NT2/D1 (cell line): ENCODE measurements at regions not wholly inside any gene's neighbourhood (a gene's known extent, or its start where the extent isn't known, plus 50 kb on each side); places are given as distances from the start of the nearest gene placed in this dataset.
"Not testable (repeated sequence)": the region's sequence is repeated elsewhere in the genome, so short reads cannot be mapped to it uniquely, and the experiment has no call there.

Experiments used
- DNase-seq: peaks from one replicate; pipeline ENCODE4 v3.0.0-alpha.2; 2011; ENCODE audit warnings: low read depth, low spot score
- H3K27me3 ChIP-seq: 2 replicates; pipeline ENCODE4 v1.6.0; 2011; ENCODE audit warnings: mild to moderate bottlenecking; ENCODE audit not compliant: insufficient read length, insufficient read depth
- H3K36me3 ChIP-seq: 2 replicates; pipeline ENCODE4 v1.6.1; 2011; ENCODE audit warnings: mild to moderate bottlenecking, low read length, mixed read lengths; ENCODE audit not compliant: insufficient read depth, insufficient read length
- H3K4me1 ChIP-seq: 2 replicates; pipeline ENCODE4 v1.5.1; 2011; ENCODE audit not compliant: insufficient read depth, insufficient read length
- H3K4me3 ChIP-seq: 2 replicates; pipeline ENCODE4 v1.5.1; 2011; ENCODE audit warnings: low read depth; ENCODE audit not compliant: insufficient read length
- H3K9ac ChIP-seq: 2 replicates; pipeline ENCODE4 v1.6.0; 2011; ENCODE audit warnings: low read depth; ENCODE audit not compliant: insufficient read length
- H3K9me3 ChIP-seq: 2 replicates; pipeline ENCODE4 v1.5.1; 2011; ENCODE audit warnings: mild to moderate bottlenecking, low read length; ENCODE audit not compliant: insufficient read depth
- SUZ12 ChIP-seq: IDR thresholded peaks from 2 replicates; pipeline ENCODE4 v1.6.1; 2011; ENCODE audit not compliant: insufficient read length, insufficient read depth; ENCODE audit errors: extremely low read depth
- YY1 ChIP-seq: IDR thresholded peaks from 2 replicates; pipeline ENCODE4 v1.6.1; 2011; ENCODE audit not compliant: insufficient read length, insufficient read depth
- ZNF274 ChIP-seq: IDR thresholded peaks from 2 replicates; pipeline ENCODE4 v1.6.1; 2011; ENCODE audit warnings: mild to moderate bottlenecking, low read depth, low read length

DNA sequence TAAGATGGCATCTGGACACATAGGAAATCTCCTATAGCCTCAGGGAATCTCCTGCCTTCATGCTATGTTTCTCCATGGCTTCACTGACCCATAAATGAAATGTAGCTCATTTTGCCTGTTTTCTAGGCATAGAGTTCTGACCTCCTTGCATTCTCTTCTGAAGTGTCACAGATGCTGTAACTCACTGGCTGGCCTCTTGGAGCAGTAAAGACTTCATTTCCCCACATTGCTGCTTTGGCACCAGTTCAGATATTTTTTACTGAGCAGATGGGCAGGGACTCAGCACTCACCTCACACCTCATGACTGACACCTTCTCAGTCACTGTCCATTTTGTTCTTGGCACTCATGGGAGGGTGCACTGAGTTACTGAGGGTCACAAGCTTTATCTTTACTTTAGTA lies 286.7 kb upstream of the TGFBR2 start:
- Histone ChIP-seq H3K9me3 (0 out of 2 replicates have a peak, but pooled peaks cover 6% of the 10 kb centered on the region), H3K4me1 (no peaks in the 10 kb centered on the region), H3K36me3 (no peaks in the 10 kb centered on the region), H3K27me3 (no peaks in the 10 kb centered on the region), H3K4me3 (no peak overlapping the region), H3K9ac (no peak overlapping the region)
- no peak for TF ChIP-seq YY1
- no peak for TF ChIP-seq SUZ12
- no peak for TF ChIP-seq ZNF274
- DNase-seq, result peak; percentile 13

- no peak for DNase-seq
- 0 out of 2 replicates have a peak, but pooled peaks cover 6% of the 10 kb centered on the region for H3K9me3 ChIP-seq
- no peaks in the 10 kb centered on the region for H3K36me3 ChIP-seq
- TF ChIP-seq YY1, result no peak
- TF ChIP-seq ZNF274, result no peak
- no peak for TF ChIP-seq SUZ12
- no peaks in the 10 kb centered on the region for H3K27me3 ChIP-seq
- H3K4me1 ChIP-seq, result no peaks in the 10 kb centered on the region
- no peak overlapping the region for H3K4me3 ChIP-seq
- H3K9ac ChIP-seq, result no peak overlapping the region
Measured at GRCh38 chr3:30320392-30320791, 286.0 kb upstream of the TGFBR2 start.

DNA sequence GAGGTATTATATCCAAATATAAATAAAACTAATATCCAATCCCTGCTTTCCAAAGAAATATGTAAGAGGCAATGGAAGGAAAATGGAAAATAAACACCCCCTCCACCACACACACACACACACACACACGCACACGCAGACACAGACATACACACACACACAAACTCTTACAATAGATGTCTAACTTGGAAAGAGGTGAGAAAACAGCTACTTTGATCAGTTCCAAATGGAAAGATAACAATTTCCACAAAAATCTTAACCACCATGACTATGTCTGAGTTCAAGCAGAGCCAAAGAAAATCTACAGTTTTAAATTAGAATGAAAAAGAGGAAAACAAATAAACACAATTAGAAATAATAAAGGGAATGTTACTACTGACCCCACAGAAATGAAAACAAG lies 285.3 kb upstream of the TGFBR2 start:
- H3K4me1 ChIP-seq, result no peaks in the 10 kb centered on the region
- H3K36me3 ChIP-seq, result no peaks in the 10 kb centered on the region
- H3K9me3 ChIP-seq, result 0 out of 2 replicates have a peak, but pooled peaks cover 6% of the 10 kb centered on the region
- H3K27me3 ChIP-seq, result no peaks in the 10 kb centered on the region
- DNase-seq, result no peak
- no peak for TF ChIP-seq ZNF274
- no peak for TF ChIP-seq YY1
- no peak for TF ChIP-seq SUZ12
- no peak overlapping the region for H3K4me3 ChIP-seq
- H3K9ac ChIP-seq, result no peak overlapping the region

DNA sequence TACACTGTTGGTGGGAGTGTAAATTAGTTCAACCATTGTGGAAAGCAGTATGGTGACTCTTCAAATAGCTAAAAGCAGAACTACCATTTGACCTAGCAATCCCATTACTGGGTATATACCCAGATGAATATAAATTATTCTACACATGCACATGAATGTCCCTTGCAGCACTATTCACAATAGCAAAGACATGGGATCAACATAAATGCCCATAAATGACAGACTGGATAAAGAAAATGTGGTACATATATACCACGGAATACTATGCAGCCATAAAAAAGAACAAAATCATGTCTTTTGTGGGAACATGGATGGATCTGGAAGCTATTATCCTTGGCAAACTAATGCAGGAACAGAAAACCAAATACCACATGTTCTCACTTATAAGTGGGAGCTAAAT lies 282.8 kb upstream of the TGFBR2 start:
- not testable (repeated sequence) for H3K4me3 ChIP-seq, H3K4me1 ChIP-seq, H3K27me3 ChIP-seq

GRCh38 chr3:30324587-30324986 lies 281.8 kb upstream of the TGFBR2 start:
- H3K4me3 ChIP-seq, result no peak overlapping the region

More for the DNA sequence above, 282.8 kb upstream of the TGFBR2 start:
- not testable (repeated sequence) for DNase-seq, H3K9me3 ChIP-seq, H3K36me3 ChIP-seq, H3K9ac ChIP-seq

DNA sequence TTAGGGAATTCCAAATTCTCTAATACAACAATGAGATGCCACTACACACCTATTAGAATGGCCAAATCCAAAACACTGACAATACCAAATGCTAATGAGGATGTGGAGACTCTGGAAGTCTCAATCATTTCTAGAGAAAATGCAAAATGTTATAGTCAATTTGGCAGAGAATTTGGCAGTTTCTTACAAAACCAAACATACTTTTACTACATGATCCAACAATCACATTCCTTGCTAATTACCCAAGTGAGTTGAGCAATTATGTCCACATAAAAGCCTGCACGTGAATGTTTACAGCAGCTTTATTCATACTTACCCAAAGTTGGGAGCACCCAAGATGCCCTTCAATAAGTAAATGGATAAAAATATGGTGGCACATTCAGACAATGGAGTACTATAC lies 278.4 kb upstream of the TGFBR2 start:
- H3K27me3 ChIP-seq, H3K36me3 ChIP-seq, H3K4me3 ChIP-seq, H3K4me1 ChIP-seq, DNase-seq, H3K9me3 ChIP-seq, H3K9ac ChIP-seq: not testable (repeated sequence)

More at GRCh38 chr3:30324587-30324986, 281.8 kb upstream of the TGFBR2 start:
- DNase-seq, result no peak
- H3K36me3 ChIP-seq, result no peaks in the 10 kb centered on the region
- H3K9ac ChIP-seq, result no peak overlapping the region
- TF ChIP-seq SUZ12 (no peak), ZNF274 (no peak), YY1 (no peak)
- no peaks in the 10 kb centered on the region for H3K27me3 ChIP-seq
- H3K9me3 ChIP-seq, result no peaks in the 10 kb centered on the region
- no peaks in the 10 kb centered on the region for H3K4me1 ChIP-seq

DNA sequence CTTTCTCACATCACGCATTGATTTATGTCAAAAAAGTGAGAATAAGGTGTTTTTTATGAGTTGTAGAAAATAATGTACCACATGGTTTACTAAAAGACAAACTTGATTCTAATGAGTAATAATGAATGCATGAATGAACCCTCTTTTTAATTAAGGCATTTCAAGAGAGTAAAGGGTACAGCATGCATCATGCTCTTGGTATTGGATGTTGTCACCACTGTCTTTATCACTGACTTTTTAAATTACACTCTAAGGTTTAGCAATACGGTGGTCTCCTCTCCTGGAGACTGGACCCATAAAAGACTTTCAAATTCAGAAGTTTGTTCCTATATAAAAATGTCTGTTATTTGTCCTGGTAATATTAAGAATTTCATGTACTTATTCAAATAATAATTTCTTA lies 277.5 kb upstream of the TGFBR2 start:
- not testable (repeated sequence) for H3K9ac ChIP-seq, DNase-seq, H3K36me3 ChIP-seq, H3K4me3 ChIP-seq, H3K27me3 ChIP-seq, H3K9me3 ChIP-seq, H3K4me1 ChIP-seq

DNA sequence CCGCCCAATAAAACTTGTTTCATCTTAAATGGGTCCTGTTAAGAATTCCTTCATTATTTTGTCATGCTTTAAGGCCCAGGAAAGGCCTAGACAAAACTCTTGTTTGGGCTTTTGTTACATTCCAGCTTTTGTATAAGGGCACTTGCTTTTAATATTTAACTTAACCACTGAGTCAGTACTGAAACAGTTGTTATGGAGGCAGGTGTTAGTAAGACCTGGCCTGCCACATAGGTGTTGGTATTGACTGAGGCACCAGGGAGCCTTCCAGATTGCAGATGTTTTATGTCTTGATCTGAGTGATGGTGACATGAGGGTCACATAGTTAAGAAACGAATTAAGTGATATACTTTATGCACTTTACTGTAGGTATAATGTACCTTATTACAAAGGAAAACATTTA lies 274.9 kb upstream of the TGFBR2 start:
- Histone ChIP-seq H3K36me3 (no peaks in the 10 kb centered on the region), H3K9me3 (no peaks in the 10 kb centered on the region), H3K9ac (no peak overlapping the region), H3K4me3 (no peak overlapping the region), H3K27me3 (no peaks in the 10 kb centered on the region), H3K4me1 (no peaks in the 10 kb centered on the region)
- TF ChIP-seq YY1, result no peak
- DNase-seq, result no peak
